ENCODE measurements at regions not wholly inside any gene's neighbourhood (a gene's known extent, or its start where the extent isn't known, plus 50 kb on each side); places are given as distances from the start of the nearest gene placed in this dataset.

DNA sequence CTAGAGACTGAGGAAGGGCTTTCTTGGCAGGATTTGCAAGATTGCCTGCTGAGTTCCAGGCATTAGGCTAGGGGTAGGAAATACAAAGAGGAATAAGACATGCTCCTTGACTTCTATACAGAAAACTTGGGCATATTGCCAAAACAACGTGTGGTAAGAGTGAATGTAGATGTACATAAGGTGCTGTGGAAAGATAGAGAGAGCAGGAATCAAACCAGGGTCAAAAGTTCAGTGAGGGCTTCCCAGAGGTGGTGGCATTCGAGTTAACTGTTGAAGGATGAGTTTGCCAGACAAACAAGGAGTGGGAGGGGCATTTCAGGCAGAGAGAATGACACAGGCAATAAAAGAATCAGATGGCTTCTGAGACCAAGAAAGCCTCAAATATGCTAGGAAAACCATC lies 187.9 kb downstream of the KDR start:
- TF ChIP-seq, protein P1, sequence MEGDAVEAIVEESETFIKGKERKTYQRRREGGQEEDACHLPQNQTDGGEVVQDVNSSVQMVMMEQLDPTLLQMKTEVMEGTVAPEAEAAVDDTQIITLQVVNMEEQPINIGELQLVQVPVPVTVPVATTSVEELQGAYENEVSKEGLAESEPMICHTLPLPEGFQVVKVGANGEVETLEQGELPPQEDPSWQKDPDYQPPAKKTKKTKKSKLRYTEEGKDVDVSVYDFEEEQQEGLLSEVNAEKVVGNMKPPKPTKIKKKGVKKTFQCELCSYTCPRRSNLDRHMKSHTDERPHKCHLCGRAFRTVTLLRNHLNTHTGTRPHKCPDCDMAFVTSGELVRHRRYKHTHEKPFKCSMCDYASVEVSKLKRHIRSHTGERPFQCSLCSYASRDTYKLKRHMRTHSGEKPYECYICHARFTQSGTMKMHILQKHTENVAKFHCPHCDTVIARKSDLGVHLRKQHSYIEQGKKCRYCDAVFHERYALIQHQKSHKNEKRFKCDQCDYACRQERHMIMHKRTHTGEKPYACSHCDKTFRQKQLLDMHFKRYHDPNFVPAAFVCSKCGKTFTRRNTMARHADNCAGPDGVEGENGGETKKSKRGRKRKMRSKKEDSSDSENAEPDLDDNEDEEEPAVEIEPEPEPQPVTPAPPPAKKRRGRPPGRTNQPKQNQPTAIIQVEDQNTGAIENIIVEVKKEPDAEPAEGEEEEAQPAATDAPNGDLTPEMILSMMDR (IDR thresholded peaks at IDR 0.05) = no peak
- WGBS (ENCODE audit: insufficient coverage) = 0% methylated on average over 1 of the region's 2 CpGs
- no peak overlapping the region for H2AFZ ChIP-seq (ENCODE audit: insufficient read depth, low read depth, low read length, poor library complexity, severe bottlenecking)

DNA sequence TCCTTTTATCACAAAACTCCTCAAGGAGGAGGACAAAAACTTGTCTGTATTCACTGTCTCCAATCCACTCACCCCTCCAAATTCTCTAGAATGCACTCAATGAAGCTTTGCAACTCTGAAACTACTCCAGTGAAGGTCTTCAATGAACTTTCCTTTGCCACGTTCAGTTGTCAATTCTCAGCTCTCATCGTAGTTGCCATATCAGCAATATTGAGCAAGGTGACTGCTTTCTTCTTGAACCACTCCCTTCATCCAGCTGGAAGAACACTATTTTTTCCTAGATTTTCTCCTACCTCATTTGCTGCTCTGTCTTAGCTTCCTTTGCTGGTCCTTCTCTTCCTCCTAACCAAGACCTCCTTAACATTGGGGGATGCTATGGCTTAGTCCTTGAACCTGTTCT lies 191.8 kb downstream of the KDR start:
- WGBS (ENCODE audit: insufficient coverage) = 100% methylated on average over 2 of the region's 2 CpGs
- Mint-ChIP-seq H3K27ac (no peak overlapping the region), H3K4me1 (peaks cover 5% of the 10 kb centered on the region), H3K36me3 (no peaks in the 10 kb centered on the region), H3K9me3 (no peaks in the 10 kb centered on the region), H3K27me3 (ENCODE audit: low read depth in 3 of 3) (no peaks in the 10 kb centered on the region), H3K4me3 (no peak overlapping the region)
- H3K4me1 ChIP-seq (ENCODE audit: control insufficient read depth in 1 of 2, insufficient read depth in 2 of 2, low read length in 2 of 2) = no peaks in the 10 kb centered on the region
- H3K27me3 ChIP-seq (ENCODE audit: control insufficient read depth in 2 of 2, insufficient read depth in 2 of 2, low read length in 2 of 2) = no peaks in the 10 kb centered on the region
- no peaks in the 10 kb centered on the region for H3K9me3 ChIP-seq (replicated peaks in 1 of 2; ENCODE audit: control insufficient read depth in 1 of 2, insufficient read depth in 1 of 2, low read length in 2 of 2)
- no peaks in the 10 kb centered on the region for H3K79me2 ChIP-seq (ENCODE audit: insufficient read depth, low read length)
- TF ChIP-seq, protein P1 (IDR thresholded peaks at IDR 0.05) = no peak
- no peaks in the 10 kb centered on the region for H4K20me1 ChIP-seq (ENCODE audit: insufficient read depth, low read length)
- DNase-seq = no peak
- H2AFZ ChIP-seq (ENCODE audit: insufficient read depth, low read depth, low read length, poor library complexity, severe bottlenecking) = no peak overlapping the region
- no peak overlapping the region for H3K27ac ChIP-seq (ENCODE audit: low read depth in 1 of 2, low read length in 2 of 2)
- H3K9ac ChIP-seq (ENCODE audit: insufficient read depth, low read length, poor library complexity, severe bottlenecking) = no peak overlapping the region
- H3K4me2 ChIP-seq (replicated peaks; ENCODE audit: extremely low read depth, low read length, poor library complexity, severe bottlenecking) = no peak overlapping the region
- no peak overlapping the region for H3K4me3 ChIP-seq (replicated peaks in 1 of 3; ENCODE audit: low read depth in 2 of 3, low read length in 3 of 3)
- intact Hi-C loops (cut with micrococcal nuclease) = no loop called here
- no peaks in the 10 kb centered on the region for H3K36me3 ChIP-seq (replicated peaks in 1 of 2; ENCODE audit: control insufficient read depth in 1 of 2, insufficient read depth in 2 of 2, low read length in 2 of 2)

More for the DNA sequence above, 187.9 kb downstream of the KDR start:
- no peaks in the 10 kb centered on the region for H3K9me3 ChIP-seq (replicated peaks in 1 of 2; ENCODE audit: control insufficient read depth in 1 of 2, insufficient read depth in 1 of 2, low read length in 2 of 2)
- H3K4me3 ChIP-seq (replicated peaks in 1 of 3; ENCODE audit: low read depth in 2 of 3, low read length in 3 of 3) = no peak overlapping the region
- no peaks in the 10 kb centered on the region for H3K36me3 ChIP-seq (replicated peaks in 1 of 2; ENCODE audit: control insufficient read depth in 1 of 2, insufficient read depth in 2 of 2, low read length in 2 of 2)
- no peak overlapping the region for H3K4me2 ChIP-seq (replicated peaks; ENCODE audit: extremely low read depth, low read length, poor library complexity, severe bottlenecking)
- Mint-ChIP-seq H3K27ac (no peak overlapping the region), H3K36me3 (no peaks in the 10 kb centered on the region), H3K4me1 (peaks cover 18% of the 10 kb centered on the region), H3K4me3 (no peak overlapping the region), H3K9me3 (no peaks in the 10 kb centered on the region), H3K27me3 (ENCODE audit: low read depth in 3 of 3) (peaks cover 0 to 2% (median 0%) of the 10 kb centered on the region in 3 donors)
- intact Hi-C loops (cut with micrococcal nuclease) = no loop called here
- H3K4me1 ChIP-seq (ENCODE audit: control insufficient read depth in 1 of 2, insufficient read depth in 2 of 2, low read length in 2 of 2) = peaks cover 11% of the 10 kb centered on the region in 2 donors
- H3K27me3 ChIP-seq (ENCODE audit: control insufficient read depth in 2 of 2, insufficient read depth in 2 of 2, low read length in 2 of 2) = no peaks in the 10 kb centered on the region
- H4K20me1 ChIP-seq (ENCODE audit: insufficient read depth, low read length) = no peaks in the 10 kb centered on the region
- no peaks in the 10 kb centered on the region for H3K79me2 ChIP-seq (ENCODE audit: insufficient read depth, low read length)
- H3K27ac ChIP-seq (ENCODE audit: low read depth in 1 of 2, low read length in 2 of 2) = no peak overlapping the region
- DNase-seq = no peak
- H3K9ac ChIP-seq (ENCODE audit: insufficient read depth, low read length, poor library complexity, severe bottlenecking) = no peak overlapping the region

Measured in CD14-positive monocyte (primary cell).